GM12873 (cell line): ENCODE measurements at regions not wholly inside any gene's neighbourhood (a gene's known extent, or its start where the extent isn't known, plus 50 kb on each side); places are given as distances from the start of the nearest gene placed in this dataset.

ENCODE experiments used
- CTCF ChIP-seq: IDR thresholded peaks from 2 replicates; pipeline ENCODE4 v1.5.1; 2012; ENCODE audit warnings: low read depth, mild to moderate bottlenecking, moderate library complexity, low read length, control low read depth; ENCODE audit not compliant: insufficient read depth; ENCODE audit errors: missing control alignments

- no peak for TF ChIP-seq CTCF
Observed at GRCh38 chr5:158532739-158533138, 567.0 kb downstream of the EBF1 start.

- no peak for TF ChIP-seq CTCF
Observed at GRCh38 chr5:158531860-158532259, 567.9 kb downstream of the EBF1 start.

GRCh38 chr5:158530115-158530514 is 569.6 kb downstream of the EBF1 start:
- TF ChIP-seq CTCF: no peak

- TF ChIP-seq CTCF: no peak
Observed at GRCh38 chr5:158529454-158529853, 570.3 kb downstream of the EBF1 start.

- no peak for TF ChIP-seq CTCF
Observed at GRCh38 chr5:158525663-158526062, 574.1 kb downstream of the EBF1 start.

- TF ChIP-seq CTCF: no peak
Observed at GRCh38 chr5:158524070-158524469, 575.6 kb downstream of the EBF1 start.

- no peak for TF ChIP-seq CTCF
Observed at GRCh38 chr5:158522776-158523175, 576.9 kb downstream of the EBF1 start.
